ENCODE measurements at regions not wholly inside any gene's neighbourhood (a gene's known extent, or its start where the extent isn't known, plus 50 kb on each side); places are given as distances from the start of the nearest gene placed in this dataset.

GRCh38 chr17:33962857-33963655 is 292.0 kb upstream of the CCL2 start:
- H3K4me3 ChIP-seq (ENCODE audit: low read depth, low read length) = no peak overlapping the region

- no peak overlapping the region for H3K4me3 ChIP-seq (ENCODE audit: low read depth, low read length)
These were observed 290.6 kb upstream of the CCL2 start for GRCh38 chr17:33964344-33964979.

GRCh38 chr17:33966410-33967059 is 288.6 kb upstream of the CCL2 start:
- no peak overlapping the region for H3K4me3 ChIP-seq (ENCODE audit: low read depth, low read length)

DNA sequence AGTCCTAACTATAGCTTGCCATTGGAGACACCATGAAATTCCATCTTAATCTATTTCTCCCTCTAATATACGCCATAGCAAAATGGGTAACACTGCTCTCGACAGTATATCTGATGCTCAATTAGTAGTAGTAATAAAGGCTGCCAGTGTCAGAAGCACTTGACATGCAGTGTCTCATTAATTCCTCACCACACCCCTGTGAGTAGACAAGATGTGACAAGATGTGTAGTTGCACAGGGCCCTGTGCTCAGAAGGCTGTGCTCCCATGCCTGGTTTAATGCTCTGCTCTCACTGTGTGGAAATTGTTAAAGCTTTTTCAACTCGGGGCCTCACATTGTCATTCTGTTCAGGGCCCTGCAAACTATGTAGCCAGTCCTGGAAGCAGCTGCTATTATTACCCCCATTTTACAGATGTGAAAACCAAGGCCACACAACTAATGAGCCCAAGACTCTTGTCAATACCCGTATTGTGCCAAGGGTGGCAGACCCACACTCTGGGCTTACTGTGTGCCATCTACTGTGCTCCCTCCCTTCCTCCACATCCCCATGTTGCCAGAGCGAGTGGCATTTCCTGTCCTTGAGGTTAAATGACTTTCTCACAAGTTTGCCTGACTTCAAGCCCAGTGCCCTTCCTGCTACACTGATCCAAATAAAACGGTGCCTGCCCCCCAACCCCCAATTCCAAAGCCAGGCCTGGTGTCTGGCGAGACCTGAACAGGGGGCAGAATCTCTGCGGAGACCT is 287.3 kb upstream of the CCL2 start:
- H3K4me3 ChIP-seq (ENCODE audit: low read depth, low read length) = no peak overlapping the region

- H3K4me3 ChIP-seq (ENCODE audit: low read depth, low read length) = no peak overlapping the region
These were observed 286.6 kb upstream of the CCL2 start for GRCh38 chr17:33968350-33969044.

- H3K4me3 ChIP-seq (ENCODE audit: low read depth, low read length) = no peak overlapping the region
These were observed 284.8 kb upstream of the CCL2 start for GRCh38 chr17:33970279-33970678.

- H3K4me3 ChIP-seq (ENCODE audit: low read depth, low read length) = no peak overlapping the region
These were observed 282.3 kb upstream of the CCL2 start for GRCh38 chr17:33972763-33973162.

DNA sequence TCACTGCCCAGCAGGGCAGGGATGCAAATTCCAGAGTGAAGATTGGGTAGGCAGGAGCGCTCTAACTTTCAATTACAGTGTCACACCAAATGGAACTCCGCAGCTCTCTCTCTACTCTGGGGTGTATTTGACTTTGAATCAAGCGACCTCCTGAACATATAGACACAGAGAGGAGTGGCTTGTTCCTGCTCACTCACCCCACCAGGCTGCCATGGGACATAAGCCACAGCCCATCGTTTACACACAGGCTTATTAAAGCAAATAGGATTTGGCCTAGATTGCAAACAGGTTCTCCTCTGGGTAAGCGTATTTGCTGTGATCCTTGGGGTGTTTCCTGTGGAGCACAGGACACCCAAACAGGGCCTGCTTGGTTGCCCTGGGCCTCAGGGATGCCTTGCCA is 281.6 kb upstream of the CCL2 start:
- no peak overlapping the region for H3K4me3 ChIP-seq (ENCODE audit: low read depth, low read length)

DNA sequence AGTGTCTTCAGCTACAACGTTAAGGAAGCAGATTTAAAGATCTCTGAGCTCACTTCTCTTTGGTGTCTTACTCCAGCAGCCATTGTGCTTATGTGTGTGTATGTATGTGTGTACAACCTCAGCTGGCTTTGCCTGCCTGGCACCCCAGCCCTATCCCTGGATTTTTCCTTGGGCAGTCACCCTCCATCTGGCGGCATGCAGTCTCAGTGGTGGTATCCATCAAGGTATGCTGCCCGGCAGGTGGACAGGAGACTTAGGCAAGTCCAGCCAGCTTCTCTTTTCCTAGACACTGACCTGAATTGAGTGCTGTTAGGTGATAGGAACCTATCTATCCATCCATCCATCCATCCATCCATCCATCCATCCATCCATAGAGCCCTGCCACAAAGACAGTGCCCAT is 280.8 kb upstream of the CCL2 start:
- H3K4me3 ChIP-seq (ENCODE audit: low read depth, low read length) = no peak overlapping the region

GRCh38 chr17:33976831-33977230 is 278.3 kb upstream of the CCL2 start:
- no peak overlapping the region for H3K4me3 ChIP-seq (ENCODE audit: low read depth, low read length)

DNA sequence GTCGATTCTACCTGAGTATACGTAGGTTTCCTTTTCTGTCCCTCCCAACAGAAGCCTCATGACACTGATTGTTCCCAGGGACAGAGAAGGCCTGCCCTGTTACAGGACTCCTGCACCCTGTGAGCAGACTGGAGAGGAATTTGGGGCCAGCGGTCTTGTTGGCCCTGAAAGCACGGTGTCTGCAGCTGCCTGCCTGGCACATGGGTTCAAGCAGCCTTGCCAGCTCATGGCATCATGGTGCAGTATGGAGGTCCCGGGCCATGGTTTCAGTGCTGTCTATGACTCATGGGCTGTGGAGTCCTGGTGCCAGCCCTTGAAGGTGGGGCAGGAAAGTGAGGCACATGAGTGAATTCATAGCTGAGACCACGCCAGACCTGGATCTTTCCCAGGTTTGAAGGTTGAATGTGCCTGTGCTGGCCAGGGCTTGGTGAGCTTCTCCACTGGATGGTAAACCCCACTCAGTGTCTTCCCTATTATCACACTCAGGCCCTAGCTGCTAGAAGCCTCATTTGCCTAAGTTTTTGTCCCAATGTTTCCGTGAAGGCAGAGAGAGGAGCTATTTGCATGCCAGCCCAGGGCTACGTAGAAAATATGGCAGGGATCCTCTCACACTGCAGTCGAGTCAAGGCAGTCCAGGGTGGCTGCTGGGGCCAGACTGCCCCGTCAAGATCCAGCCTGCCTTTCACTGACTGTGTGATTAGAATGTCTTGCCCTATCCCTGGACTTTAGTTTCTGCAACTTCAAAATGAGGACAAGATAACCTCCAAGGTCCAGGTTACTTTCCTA is 277.2 kb upstream of the CCL2 start:
- no peak overlapping the region for H3K4me3 ChIP-seq (ENCODE audit: low read depth, low read length)

DNA sequence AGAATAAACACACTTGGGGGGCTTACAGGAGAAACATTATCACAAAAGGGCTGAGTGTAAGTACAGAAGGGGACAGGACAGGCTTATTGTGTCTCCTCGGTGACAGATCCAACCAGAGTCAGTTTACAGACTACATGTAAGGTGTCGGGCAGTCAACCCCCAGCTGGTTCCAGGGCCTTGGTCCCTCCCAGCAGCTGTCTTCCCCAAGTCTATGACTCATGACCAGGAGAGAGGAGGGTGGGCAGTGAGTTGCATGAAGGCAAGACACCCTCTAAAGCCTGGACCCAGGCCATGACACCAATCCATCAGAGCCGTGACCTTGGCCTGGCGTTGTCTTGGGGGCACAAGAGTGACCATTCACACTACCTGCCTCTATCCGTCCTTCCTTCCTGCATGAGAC is 276.2 kb upstream of the CCL2 start:
- H3K4me3 ChIP-seq (ENCODE audit: low read depth, low read length) = no peak overlapping the region

DNA sequence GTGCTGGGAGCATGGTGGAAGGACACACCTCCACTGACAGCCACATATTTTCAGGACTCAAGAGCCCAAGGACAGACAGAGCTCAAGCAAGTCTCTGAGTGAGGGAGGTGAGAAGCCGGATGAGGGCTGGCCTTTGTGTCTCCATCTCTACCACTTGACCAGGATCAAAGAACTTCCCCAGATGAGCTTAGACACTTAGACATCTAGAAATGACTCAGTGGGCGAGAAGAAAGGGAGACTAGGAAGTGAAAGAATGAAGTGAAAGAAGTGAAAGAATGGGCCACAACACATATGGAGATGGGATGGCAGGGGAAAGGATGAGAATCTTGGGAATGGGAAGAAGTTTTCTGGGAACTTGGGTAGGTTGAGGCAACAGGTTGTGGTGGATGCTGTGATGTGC is 274.9 kb upstream of the CCL2 start:
- H3K4me3 ChIP-seq (ENCODE audit: low read depth, low read length) = no peak overlapping the region

GRCh38 chr17:33981711-33982601 is 273.1 kb upstream of the CCL2 start:
- no peak overlapping the region for H3K4me3 ChIP-seq (ENCODE audit: low read depth, low read length)

DNA sequence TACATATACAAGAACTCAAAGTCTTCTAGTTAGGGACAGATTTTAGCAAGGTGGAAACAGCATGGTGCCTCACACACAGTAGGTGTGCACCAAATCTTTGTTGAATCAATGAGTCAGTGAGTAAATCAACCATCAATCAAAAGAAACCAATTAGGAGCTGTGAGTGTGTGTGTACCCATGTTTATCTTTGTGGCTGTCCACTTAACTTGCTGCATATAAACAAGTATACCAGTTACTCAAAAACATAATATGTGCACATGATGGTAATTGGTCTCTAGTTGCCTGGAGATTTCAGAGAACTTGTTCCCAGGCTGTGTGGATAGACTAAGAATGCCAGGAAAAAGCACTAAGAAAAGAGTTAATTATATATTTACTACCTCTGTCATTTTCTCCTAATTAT is 272.2 kb upstream of the CCL2 start:
- H3K4me3 ChIP-seq (ENCODE audit: low read depth, low read length) = no peak overlapping the region

DNA sequence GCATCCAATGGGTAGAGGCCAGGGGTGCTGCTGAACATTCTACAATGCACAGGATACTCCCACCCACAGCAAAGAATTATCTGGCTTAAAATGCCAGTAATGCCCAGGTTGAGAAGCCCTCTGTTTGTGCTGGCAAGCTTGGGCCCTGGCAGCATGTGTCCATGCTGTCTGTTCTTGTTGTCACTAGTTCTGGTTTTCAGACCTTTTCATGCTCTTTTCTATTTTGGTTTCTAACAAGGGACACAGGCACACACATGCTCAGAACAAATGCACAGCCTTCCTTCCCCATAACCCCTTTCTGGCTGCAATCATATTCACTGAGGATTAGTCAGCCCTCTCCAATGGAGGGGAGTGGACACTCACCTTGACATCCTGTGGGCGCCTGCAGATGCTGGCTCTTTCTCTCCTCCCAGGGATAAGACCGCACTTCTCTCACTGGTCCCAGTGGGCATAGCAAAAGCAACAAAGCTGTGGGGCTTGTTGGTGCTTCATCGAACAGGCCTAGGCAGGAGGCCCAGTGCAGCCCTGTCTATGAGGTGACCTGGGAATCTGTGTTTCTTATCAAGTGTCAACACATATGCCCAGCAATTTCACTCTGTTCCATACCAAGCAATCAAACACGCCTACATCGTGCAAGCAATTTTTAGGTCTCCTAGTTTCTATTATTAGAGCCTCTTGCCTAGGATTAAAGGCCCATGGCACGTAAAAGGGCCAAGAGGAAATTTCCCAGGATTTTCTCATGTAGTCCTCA is 271.1 kb upstream of the CCL2 start:
- H3K4me3 ChIP-seq (ENCODE audit: low read depth, low read length) = no peak overlapping the region

DNA sequence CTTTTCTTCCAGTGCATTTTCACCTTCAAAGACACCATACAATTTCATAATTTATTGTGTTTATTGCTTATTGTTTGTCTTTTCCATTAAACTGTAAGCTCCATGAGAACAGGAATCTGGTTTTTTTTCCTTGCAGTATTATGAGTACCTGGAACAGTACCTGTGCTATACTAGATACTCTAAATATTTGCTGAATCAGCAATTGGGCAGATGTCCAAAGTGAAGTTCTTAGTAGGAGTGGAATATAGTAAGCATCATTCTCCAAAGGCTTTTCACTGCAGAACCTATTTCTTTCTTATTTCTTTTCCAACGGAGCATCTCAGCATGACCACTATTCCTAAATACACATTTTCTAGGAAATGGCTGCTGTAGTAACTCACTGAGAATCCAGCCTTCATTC is 269.0 kb upstream of the CCL2 start:
- H3K4me3 ChIP-seq (ENCODE audit: low read depth, low read length) = no peak overlapping the region

- H3K4me3 ChIP-seq (ENCODE audit: low read depth, low read length) = no peak overlapping the region
These were observed 268.5 kb upstream of the CCL2 start for GRCh38 chr17:33986566-33986965.

Measured in iPS-11a (cell line).